SIG-M5 (cell line): ENCODE measurements at regions not wholly inside any gene's neighbourhood (a gene's known extent, or its start where the extent isn't known, plus 50 kb on each side); places are given as distances from the start of the nearest gene placed in this dataset.
"Not testable (repeated sequence)": the region's sequence is repeated elsewhere in the genome, so short reads cannot be mapped to it uniquely, and the experiment has no call there.

ENCODE experiments used
- DNase-seq: peaks from one replicate; lab custom pipeline; 2025; lab: John Stamatoyannopoulos, UW

DNA sequence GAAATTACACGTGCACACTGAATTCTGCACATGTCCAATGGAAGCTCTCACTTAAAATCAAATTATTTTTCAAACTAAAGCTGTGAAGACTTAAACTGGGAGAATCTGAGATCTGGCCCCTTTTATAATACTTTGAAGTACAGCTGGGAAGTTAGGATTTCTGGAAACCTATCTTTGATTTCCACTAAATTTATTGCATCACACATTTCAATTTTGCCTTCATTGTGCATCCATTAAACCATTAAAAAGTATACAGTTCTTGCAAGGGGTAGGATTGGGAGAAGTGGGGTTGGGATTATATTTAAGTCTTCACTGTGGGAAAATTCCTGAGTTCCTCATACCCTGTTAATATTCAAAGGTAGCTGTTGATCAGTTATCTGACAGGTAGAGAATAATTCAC lies 1229.6 kb upstream of the ZEB2 start:
- DNase-seq = no peak

DNA sequence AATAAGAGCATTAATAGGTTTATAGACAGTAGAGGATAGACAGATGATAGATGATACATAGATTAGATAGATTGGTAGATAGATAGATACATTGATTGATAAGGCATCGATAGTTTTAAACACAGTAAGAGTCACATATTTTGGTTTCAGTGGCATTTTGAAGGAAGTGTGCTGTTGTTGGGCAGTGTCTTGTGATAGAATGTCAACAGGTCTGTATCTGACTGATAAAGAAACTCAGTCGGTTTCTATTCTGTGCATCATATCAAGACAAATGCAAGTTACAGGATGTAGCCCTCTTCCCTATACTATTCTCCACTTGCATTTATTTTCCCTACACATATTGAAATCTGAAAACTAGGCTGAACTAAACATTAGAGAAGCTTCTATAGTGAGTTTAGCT lies 1229.0 kb upstream of the ZEB2 start:
- no peak for DNase-seq

DNA sequence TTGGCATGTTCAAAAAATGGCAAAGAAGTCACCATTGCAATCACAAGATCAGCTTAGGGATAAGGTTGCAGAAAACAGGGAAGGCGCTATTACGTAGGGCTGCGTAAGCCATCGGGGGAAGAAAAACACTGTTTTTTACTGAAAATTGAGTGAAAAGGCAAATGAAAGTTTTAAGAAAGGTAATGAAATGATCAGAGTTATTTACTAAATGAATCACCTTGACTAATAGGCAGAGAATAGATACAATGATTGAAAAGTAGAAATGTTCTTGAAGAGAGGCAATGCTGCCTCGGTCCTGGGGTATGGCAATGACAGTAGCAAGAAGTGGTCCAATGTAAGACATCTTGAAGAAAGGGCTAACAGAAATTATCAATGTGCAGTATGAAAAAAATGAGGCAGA lies 1227.8 kb upstream of the ZEB2 start:
- no peak for DNase-seq

DNA sequence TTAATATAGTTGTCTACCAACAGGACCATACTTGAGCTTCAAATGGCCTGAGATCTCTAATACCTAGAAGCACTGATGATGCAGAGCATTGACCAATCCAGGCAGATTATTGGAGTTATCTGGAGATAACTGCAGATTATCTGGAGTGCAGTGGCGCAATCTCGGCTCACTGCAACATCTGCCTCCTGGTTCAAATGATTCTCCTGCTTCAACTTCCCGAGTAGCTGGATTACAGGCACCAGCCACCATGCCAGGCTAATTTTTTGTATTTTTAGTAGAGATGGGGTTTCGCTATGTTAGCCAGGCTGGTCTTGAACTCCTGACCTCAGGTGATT lies 1225.4 kb upstream of the ZEB2 start:
- DNase-seq = not testable (repeated sequence)

DNA sequence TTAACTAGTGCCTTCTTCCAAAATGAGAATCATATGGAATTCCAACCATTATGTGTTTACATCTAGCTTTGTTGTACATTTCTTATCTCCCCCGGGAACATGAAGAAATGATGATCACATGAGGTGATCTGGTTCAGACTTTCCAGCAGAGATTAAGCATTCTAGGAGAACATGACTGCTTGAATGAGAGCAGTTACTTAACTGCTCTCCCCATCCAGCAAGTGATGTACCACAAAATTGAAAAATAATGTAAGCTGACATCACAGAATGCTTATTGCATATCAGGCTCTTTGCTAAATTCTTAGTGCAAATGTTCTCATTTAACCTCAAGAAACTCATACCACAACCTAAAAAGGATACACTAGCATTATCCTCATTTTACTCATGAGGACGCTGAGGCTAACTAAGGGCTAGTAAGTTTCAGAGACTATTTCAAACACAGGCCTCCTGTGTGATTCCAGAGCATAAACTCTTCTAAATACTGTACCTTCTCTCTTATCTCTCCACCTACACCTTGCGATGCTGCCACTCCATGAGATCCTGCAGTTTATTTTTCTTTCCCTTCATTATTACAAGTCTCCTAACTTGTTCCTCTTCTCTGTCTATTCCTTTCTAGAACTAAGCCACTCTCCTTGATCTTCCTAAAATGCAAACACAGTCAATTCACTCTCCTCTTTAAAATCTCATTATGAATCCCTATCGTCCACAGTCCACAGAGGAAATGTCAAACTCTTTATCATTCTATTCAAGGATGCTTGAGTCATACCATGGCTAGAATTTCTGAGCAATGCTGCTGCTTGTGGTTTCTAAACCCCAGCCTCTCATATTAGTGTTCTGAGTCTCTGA lies 1224.8 kb upstream of the ZEB2 start:
- DNase-seq = no peak

DNA sequence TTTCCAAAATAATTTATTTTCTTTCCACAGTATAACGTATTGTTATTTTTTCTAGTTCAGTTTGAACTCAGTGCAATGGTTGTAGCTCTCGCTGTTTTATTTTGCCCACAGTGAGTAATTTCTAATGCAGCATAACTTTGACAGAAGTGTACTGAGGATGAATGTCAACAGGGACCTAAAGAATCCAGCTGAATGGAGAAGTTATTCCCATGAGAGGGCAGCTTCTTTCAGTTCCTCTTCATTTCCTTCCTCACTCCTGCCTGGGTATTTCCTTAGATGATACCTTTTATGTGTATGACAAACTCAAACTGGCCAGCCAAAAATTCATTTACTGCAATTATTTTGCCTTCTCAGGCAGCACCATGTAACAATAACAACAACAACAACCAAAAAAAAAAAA lies 1223.1 kb upstream of the ZEB2 start:
- DNase-seq = no peak

DNA sequence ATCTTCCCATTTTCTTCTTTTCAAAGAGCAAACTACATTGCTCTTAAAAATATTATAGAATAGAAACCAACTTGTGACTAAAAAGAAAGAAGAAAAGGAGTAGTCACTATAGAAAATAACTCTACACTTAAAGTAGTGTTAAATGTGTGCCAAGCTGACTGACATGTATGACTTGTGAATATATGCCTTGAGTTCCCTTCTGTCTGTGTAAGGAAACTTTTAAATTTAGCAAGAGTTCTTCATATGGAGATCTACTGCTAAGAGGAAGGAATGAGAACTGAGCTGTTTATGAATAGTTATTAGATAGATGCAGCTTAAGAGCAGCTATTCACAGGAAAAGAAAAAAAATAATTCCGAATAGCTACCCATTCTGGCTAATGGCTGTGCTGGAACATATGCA lies 1221.7 kb upstream of the ZEB2 start:
- DNase-seq = no peak

DNA sequence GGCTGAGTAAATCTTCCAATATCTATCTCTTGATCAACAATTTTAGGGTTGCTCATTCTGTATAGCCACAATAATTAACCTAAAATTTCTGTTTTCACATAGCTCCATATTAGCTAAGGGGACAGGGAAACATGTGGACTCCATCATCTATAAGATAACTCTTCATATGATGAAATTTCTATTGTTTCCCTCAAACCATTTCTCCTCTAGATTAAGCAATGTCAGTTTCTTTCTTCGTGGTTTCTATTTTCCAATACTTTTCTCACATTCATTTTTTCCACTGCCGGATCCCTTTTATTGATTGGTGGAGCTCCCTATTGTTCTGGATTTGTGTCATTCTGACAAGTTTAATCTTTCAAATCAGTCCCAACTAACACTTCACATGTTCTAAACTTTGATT lies 1221.3 kb upstream of the ZEB2 start:
- DNase-seq = no peak

DNA sequence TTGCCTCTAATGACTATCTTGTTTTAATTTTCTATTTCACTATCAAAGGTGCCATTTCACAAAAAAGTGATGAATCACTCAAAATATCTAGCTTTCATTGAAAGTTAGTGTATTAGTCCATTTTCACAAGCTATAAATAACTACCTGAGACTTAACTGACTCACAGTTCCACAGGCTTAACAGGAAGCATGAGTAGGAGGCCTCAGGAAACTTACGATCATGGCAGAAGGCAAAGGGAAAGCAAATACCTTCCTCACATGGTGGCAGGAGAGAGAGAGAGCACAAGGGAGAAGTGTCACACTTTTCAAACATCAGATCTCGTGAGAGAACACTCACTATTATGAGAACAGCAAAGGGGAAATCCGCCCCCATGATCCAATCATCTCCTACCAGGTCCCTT lies 1220.4 kb upstream of the ZEB2 start:
- DNase-seq = no peak

DNA sequence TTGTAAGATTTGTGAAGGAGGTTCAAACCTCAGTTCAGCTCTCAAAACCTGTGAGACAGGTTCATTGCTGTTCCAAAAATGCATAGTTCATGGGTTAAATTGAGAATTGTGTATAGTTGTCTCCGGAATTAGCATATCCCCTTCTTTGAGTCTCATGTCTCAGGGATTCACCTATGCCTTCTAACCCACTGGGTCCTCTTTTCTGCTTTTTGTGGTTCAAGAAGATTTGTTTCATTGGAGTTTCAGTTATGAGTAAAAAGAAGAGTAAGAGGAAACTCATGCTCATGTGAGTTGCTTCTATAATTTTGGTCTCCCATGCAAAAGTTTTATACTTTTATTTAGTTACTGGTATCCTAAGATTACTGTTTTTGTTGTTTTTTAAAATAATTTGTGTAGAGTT lies 1219.8 kb upstream of the ZEB2 start:
- no peak for DNase-seq

DNA sequence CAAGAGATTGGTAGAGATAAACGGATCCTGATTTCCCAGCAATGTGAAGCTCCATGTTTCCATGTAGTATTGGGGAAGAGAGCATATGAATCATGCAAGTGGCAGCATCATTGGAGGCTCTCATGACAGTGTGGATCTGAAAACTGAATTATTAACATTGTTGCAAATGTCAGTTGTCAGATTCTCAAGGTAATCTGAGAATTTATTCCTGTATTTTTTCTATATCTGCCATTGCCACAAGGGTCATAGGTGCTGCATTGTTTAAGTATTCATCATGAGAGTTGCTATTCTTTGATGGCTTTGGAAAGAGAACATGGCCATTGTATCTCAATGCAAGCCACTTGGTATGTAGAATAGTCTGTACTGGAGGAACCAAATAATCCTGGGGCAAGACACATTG lies 1217.0 kb upstream of the ZEB2 start:
- no peak for DNase-seq

DNA sequence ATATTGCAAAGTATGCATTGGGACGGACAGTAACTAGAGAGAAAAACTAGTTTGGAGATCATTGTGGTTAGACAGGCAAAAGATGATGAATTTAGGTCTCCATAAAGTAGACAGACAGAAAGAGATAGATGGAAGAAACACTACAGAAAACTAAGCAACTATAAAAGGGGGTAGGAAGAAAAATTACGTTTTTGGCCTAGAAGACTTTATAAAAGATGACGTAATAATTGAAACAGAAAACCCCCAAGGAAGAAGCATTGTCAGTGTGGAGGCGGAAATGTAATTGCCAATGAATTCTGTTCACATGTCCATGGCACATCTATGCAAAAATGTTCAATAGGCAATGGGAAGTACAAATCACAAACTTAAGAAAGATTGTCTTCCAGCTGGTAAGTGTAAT lies 1211.5 kb upstream of the ZEB2 start:
- DNase-seq = no peak

DNA sequence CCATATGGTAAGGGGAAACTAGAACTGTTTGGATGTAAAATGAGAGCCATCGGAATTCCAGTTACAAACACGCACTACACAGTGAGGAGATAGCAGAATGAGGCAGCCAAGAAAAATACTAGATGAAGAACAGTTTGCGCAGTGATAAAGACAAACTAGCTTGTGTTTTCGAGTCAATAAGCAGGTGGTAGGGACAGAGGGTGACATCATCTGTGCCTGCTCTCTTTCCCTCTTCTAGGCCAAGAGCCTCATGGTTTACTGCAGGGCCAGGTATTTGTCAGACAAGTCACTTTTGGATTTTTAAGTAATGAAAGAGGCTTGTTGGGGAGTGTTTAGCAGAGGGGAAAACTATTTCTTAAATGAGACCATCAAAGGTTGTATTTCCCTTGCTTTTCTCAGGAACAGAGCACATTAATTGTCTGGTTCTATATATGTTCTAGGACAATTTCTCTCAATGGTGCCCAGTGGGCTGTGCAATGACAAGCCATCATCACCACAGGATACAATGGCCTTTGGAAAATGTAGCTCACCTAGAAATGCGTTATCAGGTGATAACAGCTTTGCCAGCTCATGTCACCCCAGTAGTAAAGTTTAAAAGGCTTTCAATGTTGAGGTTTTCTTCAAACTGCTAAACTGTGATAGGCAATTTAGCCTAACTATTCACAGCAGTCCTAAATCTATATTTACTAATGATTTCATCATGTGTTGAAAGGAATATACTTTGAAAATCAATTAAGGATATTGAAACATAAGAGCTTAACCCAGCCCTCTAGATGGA lies 1210.3 kb upstream of the ZEB2 start:
- no peak for DNase-seq

DNA sequence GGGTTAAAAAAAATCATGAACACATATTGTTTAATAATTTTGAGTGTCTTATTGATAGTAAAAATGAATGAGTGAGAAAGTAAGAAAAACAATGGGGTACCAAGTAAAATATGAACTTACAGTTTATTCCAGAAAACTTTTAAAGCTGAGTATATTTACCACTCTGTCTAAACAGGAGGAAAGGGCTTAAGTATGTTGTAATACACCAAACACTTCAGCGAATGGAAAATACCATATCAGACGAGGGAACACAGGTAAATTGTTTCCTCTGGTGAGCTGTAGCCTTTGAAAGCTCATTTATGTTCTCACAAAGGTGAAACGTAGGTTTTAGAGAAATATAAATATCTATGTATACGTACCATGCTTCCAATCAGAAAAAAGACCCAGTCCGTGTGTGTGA lies 1209.6 kb upstream of the ZEB2 start:
- no peak for DNase-seq

DNA sequence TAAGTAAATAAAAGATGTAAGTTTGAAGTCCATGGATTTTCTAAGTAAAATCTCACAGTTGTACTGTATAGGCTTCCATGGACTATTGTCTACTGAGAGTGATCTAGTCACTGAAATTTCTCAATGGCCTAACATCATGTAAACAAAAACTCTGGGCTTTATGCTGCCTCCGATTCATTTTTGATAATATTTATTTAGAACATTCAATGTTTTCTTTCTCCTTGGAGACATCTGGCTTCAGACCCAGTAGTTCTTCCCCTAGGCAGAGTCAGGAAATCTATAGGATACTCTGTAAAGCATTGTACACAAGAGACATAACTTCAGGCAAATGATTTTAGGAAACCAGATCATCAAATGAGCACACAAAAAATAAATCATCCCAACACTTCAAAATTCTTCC lies 1208.6 kb upstream of the ZEB2 start:
- no peak for DNase-seq

DNA sequence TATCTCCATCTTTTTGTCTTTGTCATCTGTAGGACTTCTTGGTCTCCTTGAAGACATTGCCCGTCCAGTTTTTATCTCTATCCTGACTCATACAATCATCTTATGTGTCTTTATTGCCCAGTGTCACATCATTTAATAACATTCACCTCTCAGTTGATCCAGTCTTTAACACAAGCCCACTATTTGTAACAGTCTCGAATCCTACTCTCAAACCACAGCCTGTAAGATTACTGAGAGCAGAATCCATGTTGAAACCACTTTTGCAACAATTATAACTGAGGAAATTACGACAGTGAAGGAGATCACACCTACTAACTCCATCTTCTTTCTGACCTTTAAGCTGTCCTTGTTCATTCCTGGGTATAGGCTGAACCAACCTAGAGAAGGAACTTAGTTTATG lies 1206.0 kb upstream of the ZEB2 start:
- no peak for DNase-seq

DNA sequence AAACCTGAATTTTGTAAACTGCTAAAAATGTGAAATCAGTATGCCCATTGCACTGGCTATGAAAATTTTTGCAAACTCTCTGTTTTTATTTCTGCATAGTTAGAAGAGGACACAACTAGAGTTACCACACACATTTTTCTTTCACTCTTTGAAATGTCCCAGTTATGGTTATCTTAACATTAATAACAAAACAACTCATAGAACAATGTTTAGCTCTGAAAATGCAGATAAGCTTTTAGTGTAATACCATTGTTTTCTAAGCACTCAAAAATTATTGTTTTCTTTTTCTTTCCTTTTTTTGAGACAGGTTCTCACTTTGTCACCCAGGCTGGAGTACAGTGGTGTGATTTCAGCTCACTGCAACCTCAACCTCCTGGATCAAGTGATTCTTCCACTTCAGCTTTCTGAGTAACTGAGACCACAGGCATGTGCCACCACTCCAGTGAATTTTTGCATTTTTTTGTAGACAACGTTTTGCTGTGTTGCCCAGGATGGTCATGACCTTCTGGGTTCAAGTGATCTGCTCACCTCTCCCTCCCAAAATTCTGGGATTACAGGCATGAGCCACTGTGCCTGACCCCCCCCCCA lies 1204.5 kb upstream of the ZEB2 start:
- DNase-seq = no peak

DNA sequence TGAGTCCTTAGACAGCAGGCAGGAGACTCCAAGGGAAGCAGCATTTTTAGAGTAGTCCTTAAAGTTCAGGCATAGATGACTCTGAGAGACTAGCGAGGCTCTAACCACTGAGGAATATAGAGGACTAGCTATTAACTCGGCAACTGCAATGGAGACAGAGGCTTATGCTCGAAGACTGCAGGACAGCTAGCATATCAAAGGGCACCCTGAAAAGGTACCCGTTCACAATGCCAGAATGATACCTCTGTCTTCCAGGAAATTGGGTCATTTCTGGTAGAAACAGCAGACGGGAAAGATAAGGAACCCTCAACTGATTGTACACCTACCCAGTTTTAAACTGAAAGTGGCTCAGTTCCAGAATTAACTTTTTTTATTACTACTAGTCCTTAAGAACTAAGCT lies 1204.0 kb upstream of the ZEB2 start:
- DNase-seq = no peak

DNA sequence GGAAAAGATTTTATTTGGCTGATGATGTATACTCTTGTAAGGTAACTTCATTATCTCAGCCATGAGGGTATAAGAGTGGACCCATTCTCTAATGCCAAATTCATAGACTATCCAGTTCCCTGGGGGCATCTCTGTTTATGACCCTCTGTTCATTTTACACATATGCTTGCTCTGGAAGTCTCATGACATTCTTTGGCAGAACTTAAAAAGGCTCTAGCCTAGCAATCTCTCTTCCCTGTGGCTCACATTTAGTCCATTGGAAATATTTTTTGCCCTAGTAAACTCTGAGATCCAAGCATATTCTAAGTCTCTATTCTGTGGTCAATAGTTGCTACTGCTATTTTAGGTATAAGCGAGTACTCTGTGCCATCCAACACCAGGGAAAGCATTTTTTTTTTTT lies 1201.8 kb upstream of the ZEB2 start:
- no peak for DNase-seq

DNA sequence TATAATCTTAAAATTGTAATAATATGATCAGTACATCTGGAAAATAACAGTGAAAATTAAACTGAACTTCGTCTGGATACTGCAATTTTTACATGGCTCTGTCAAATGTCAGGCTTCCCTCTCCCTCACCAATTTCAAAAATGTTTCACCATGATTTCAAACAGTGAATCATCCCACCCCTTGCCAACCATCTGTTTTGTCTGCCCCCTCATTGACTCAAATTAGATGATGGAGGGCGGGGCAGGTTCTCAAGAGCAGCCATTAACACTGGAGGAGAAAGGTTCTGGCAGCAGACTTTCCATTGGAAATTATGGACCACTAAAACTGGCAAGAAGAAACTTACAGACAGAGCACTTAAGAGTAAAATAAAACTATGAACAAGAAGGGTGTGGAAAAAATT lies 1195.7 kb upstream of the ZEB2 start:
- DNase-seq = no peak

DNA sequence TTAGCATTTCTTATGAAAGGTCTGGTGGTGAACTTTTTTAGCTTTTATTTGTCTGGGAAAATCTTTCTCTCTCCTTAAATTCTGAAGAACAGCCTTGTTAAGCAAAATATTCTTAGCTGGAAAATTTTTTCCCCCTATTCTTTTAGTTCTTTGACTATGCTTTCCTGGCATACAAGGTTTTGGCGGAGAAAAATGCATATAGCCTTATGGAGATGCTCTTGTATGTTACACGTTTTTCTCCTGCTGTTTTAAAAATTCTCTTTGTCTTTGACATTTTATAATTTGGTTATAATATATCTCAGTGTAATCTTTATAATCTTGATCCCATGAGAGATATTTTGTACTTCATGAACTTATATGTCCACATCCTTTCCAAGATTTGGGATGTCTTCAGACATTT lies 1190.4 kb upstream of the ZEB2 start:
- no peak for DNase-seq

DNA sequence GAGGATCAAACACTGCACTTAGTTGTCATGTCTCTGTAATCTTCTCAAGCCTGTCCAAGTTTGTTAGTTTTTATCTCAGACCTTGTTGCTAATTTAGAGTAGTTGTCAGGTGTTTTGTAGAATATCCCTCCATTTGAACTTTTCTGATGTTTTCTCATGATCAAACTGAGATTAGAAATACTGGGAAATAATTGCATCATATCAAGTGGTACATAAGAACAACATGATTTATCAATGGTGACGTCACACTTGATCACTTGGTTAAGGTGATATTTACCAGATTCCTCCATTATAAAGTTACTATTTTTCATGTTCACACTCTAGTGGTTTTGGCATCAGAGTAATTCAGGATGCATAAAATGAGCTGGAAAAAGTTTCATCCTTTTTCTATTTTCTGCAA lies 1182.4 kb upstream of the ZEB2 start:
- no peak for DNase-seq

DNA sequence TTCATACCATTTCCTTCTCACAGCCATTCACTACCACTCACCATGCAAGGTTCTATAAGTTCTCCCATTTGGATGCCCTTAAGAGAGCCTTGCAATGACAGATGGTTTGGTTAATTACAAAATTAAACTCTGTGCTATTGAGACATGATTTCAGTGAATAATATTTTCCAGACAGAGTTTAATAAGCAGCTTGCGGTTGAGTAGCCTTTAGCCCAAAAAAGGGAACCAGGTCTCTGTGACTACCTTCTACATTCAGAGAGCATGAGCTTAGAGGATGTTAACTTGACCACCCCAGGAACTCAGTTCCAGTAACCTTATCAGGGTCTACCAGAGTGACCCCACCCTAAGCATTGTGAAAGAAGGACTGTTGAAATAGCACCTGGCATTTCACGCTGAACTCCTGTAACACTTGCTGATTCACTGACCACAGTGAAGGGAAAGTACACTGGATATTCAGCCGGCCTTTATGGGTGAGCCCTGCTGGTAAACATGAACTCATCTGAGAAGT lies 1173.1 kb upstream of the ZEB2 start:
- peak; percentile 75 for DNase-seq
